A549 (cell line): ENCODE measurements at regions not wholly inside any gene's neighbourhood (a gene's known extent, or its start where the extent isn't known, plus 50 kb on each side); places are given as distances from the start of the nearest gene placed in this dataset.

Experiments used
- ATAC-seq, 2 experiments: fragments of 200-7000 bp in 1 of 2; fragments of >200 bp in 1 of 2; cut with Nextera tagmentation in 1 of 2; cut with Tn5 transposase in 1 of 2; 3 replicates each; pipeline versions ENCODE4 v1.8.0 to v1.9.1; 2018 to 2020; ENCODE audit warnings: mild to moderate bottlenecking in 1 of 2, moderate library complexity in 1 of 2
- CTCF ChIA-PET: fragments of 300-600 bp; sonication (Branson Sonifier 250); formaldehyde crosslinking; extraction: SDS; loops from one replicate; lab custom pipeline; 2021; ENCODE audit warnings: antibody characterized with exemption, inconsistent platforms; lab: Yijun Ruan, JAX
- POLR2A ChIA-PET: fragments of 350-600 bp; formaldehyde crosslinking; extraction: SDS; loops from one replicate; lab custom pipeline; 2021; ENCODE audit warnings: antibody characterized with exemption, inconsistent platforms; lab: Yijun Ruan, JAX
- DNase-seq, 2 experiments: peaks; one replicate each; pipeline versions ENCODE4 v3.0.0 to v3.0.0-alpha.2; 2011 to 2016; ENCODE audit warnings: low read depth in 1 of 2, low spot score in 1 of 2
- FAIRE-seq: peaks from 2 replicates; lab custom pipeline; 2011; peaks lifted over from hg19 to GRCh38; lab: Jason Lieb, UNC
- H3K27ac ChIP-seq, 2 experiments: fragments of >200 bp; sonication (Bioruptor Twin); formaldehyde crosslinking; 3 replicates each; pipeline ENCODE4 v1.5.1; 2016 to 2017
- H3K4me1 ChIP-seq: fragments of >200 bp; sonication (Bioruptor Twin); formaldehyde crosslinking; 3 replicates; pipeline ENCODE4 v1.6.1; 2016
- H3K4me2 ChIP-seq: fragments of >200 bp; sonication (Bioruptor Twin); formaldehyde crosslinking; 3 replicates; pipeline ENCODE4 v1.6.1; 2016
- H3K4me3 ChIP-seq: fragments of >200 bp; sonication (Bioruptor Twin); formaldehyde crosslinking; 3 replicates; pipeline ENCODE4 v1.5.1; 2016
- H3K9me3 ChIP-seq: fragments of >200 bp; sonication (Bioruptor Twin); formaldehyde crosslinking; 3 replicates; pipeline ENCODE4 v1.6.1; 2016
- CEBPB ChIP-seq, 2 experiments: fragments of >200 bp in 1 of 2; sonication (Bioruptor Twin) in 1 of 2; formaldehyde crosslinking in 1 of 2; IDR thresholded peaks; 2 replicates each; pipeline ENCODE4 v1.6.1; 2012 to 2016
- EHF ChIP-seq: fragments of 250-450 bp; sonication (Bioruptor Pico); IDR thresholded peaks from 2 replicates; pipeline ENCODE4 v1.5.0; 2020; ENCODE audit warnings: mild to moderate bottlenecking
- EP300 ChIP-seq, 2 experiments: fragments of >200 bp; sonication (Bioruptor Twin); formaldehyde crosslinking; IDR thresholded peaks; 2 replicates in 1 of 2; 3 replicates in 1 of 2; pipeline ENCODE4 v1.6.1; 2016 to 2017
- ESRRA ChIP-seq: fragments of 150-350 bp; IDR thresholded peaks from 2 replicates; pipeline ENCODE4 v1.6.1; 2014; ENCODE audit warnings: mild to moderate bottlenecking, low read length, borderline replicate concordance
- FOSB ChIP-seq: fragments of 250-450 bp; sonication (Bioruptor Pico); IDR thresholded peaks from 2 replicates; pipeline ENCODE4 v1.5.0; 2020; ENCODE audit warnings: mild to moderate bottlenecking, moderate library complexity
- FOSL2 ChIP-seq, 2 experiments: fragments of 450-650 bp in 1 of 2; fragments of >200 bp in 1 of 2; sonication (Bioruptor Twin) in 1 of 2; formaldehyde crosslinking; IDR thresholded peaks; 2 replicates each; pipeline versions ENCODE4 v1.5.0 to v1.6.1; 2016 to 2020; ENCODE audit warnings: mild to moderate bottlenecking in 1 of 2, moderate library complexity in 1 of 2
- GATA3 ChIP-seq: IDR thresholded peaks from 2 replicates; pipeline ENCODE4 v1.6.1; 2012; ENCODE audit warnings: borderline replicate concordance
- HDAC2 ChIP-seq: fragments of 200-600 bp; sonication (generic); IDR thresholded peaks from 2 replicates; pipeline ENCODE4 v1.6.1; 2016
- HEYL ChIP-seq: fragments of 250-450 bp; sonication (Bioruptor Pico); IDR thresholded peaks from 2 replicates; pipeline ENCODE4 v1.8.0; 2021; ENCODE audit warnings: mild to moderate bottlenecking, moderate library complexity
- HOXA7 ChIP-seq: fragments of 250-450 bp; sonication (Bioruptor Pico); IDR thresholded peaks from 2 replicates; pipeline ENCODE4 v1.5.0; 2020; ENCODE audit warnings: mild to moderate bottlenecking, moderate library complexity
- JUNB ChIP-seq: fragments of >200 bp; sonication (Bioruptor Twin); formaldehyde crosslinking; IDR thresholded peaks from 2 replicates; pipeline ENCODE4 v1.6.1; 2016
- KDM1A ChIP-seq: fragments of 200-600 bp; sonication (generic); IDR thresholded peaks from 2 replicates; pipeline ENCODE4 v1.6.1; 2016; ENCODE audit warnings: low read depth, mild to moderate bottlenecking
- MAFK ChIP-seq: fragments of 450-650 bp; IDR thresholded peaks from 2 replicates; pipeline ENCODE4 v1.6.1; 2014; ENCODE audit not compliant: partially characterized antibody
- NR3C1 ChIP-seq: fragments of >200 bp; sonication (Bioruptor Twin); formaldehyde crosslinking; IDR thresholded peaks from 3 replicates; pipeline ENCODE4 v1.6.1; 2017
- POLR2A ChIP-seq: IDR thresholded peaks from 2 replicates; pipeline ENCODE4 v1.6.1; 2012; ENCODE audit warnings: mild to moderate bottlenecking, low read length
- POLR2AphosphoS2 ChIP-seq: conservative IDR thresholded peaks from 2 replicates; pipeline ENCODE4 v1.6.1; 2012; ENCODE audit warnings: low read length, improper control_type of control experiment, inconsistent platforms
- RCOR1 ChIP-seq: fragments of 150-350 bp; IDR thresholded peaks from 2 replicates; pipeline ENCODE4 v1.6.1; 2014; ENCODE audit warnings: antibody characterized with exemption, low read length, low read depth
- RFX5 ChIP-seq: fragments of 450-650 bp; IDR thresholded peaks from 2 replicates; pipeline ENCODE4 v1.7.1; 2014; ENCODE audit warnings: antibody characterized with exemption, mild to moderate bottlenecking, moderate library complexity
- SMC3 ChIP-seq: fragments of >200 bp; sonication (Bioruptor Twin); formaldehyde crosslinking; IDR thresholded peaks from 3 replicates; pipeline ENCODE4 v1.6.1; 2018; ENCODE audit warnings: inconsistent platforms
- TFCP2L1 ChIP-seq: fragments of 250-450 bp; sonication (Bioruptor Pico); IDR thresholded peaks from 2 replicates; pipeline ENCODE4 v1.5.0; 2021; ENCODE audit warnings: mild to moderate bottlenecking
- ZFP36 ChIP-seq: fragments of 450-650 bp; IDR thresholded peaks from 2 replicates; pipeline ENCODE4 v1.6.1; 2014; ENCODE audit warnings: borderline replicate concordance; ENCODE audit not compliant: partially characterized antibody
- WGBS: methylation state at CpG from one replicate; pipeline ENCODE4 v1.1.6; 2017; ENCODE audit errors: missing lambda C conversion rate; 5-methylcytosine and 5-hydroxymethylcytosine counted together
- TF ChIP-seq, protein P1 (sequence below): fragments of 450-650 bp; IDR thresholded peaks from 2 replicates; pipeline ENCODE4 v1.6.1; 2014; ENCODE audit warnings: antibody characterized with exemption
- TF ChIP-seq, protein P2 (sequence below): IDR thresholded peaks from 2 replicates; pipeline ENCODE4 v1.6.1; 2012; ENCODE audit warnings: low read depth, borderline replicate concordance
- TF ChIP-seq, protein P3 (sequence below): fragments of 250-450 bp; sonication (Bioruptor Pico); IDR thresholded peaks from 2 replicates; pipeline ENCODE4 v1.5.0; 2020; ENCODE audit warnings: low read depth, mild to moderate bottlenecking, moderate library complexity
- TF ChIP-seq, protein P4 (sequence below): fragments of >200 bp; sonication (Bioruptor Twin); formaldehyde crosslinking; IDR thresholded peaks from 3 replicates; pipeline ENCODE4 v1.6.1; 2016
- TF ChIP-seq, protein P5 (sequence below): IDR thresholded peaks from 2 replicates; pipeline ENCODE4 v1.6.1; 2012
- TF ChIP-seq, protein P6 (sequence below): fragments of >200 bp; sonication (Bioruptor Twin); formaldehyde crosslinking; IDR thresholded peaks from 2 replicates; pipeline ENCODE4 v1.6.1; 2016
- TF ChIP-seq, protein P7 (sequence below): fragments of 250-450 bp; sonication (Bioruptor Pico); IDR thresholded peaks from 2 replicates; pipeline ENCODE4 v1.5.0; 2021; ENCODE audit warnings: mild to moderate bottlenecking, moderate library complexity, borderline replicate concordance
- TF ChIP-seq, protein P8 (sequence below): fragments of 150-350 bp; IDR thresholded peaks from 2 replicates; pipeline ENCODE4 v1.6.1; 2014; ENCODE audit warnings: low read depth, mild to moderate bottlenecking, low read length

DNA sequence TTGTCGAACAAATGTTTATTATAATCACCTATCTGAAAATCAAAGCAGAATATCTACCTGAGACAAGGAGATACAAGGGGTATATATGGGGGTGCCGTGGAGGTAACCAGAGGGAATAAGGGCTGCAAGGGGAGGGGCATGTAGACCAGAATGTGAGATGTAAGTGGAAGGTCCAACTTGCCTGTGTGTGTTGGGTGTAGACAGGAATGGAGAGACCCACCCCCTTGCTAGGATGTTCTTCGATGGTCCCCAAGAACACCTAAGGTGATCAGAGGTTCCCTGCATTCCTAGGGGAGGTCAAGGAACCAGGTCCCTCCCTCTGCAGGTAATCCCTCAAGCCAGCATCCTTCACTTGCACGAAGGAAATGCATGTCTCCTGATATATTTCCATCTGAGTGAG is 167.9 kb downstream of the DICER1 start:
- H3K4me1 ChIP-seq, result no peaks in the 10 kb centered on the region
- FAIRE-seq, result no peak
- no peak overlapping the region for H3K4me3 ChIP-seq
- H3K27ac ChIP-seq, result no peak overlapping the region
- DNase-seq, result no peak
- TF ChIP-seq FOSB (CRISPR knock-in tag) (no peak), NR3C1 (no peak), RCOR1 (no peak), HOXA7 (CRISPR knock-in tag) (no peak), POLR2AphosphoS2 (no peak), EP300 (IDR thresholded peaks at IDR 0.05) (no peak), FOSL2 (IDR thresholded peaks at IDR 0.05) (no peak), FOSL2 (CRISPR knock-in tag; IDR thresholded peaks at IDR 0.05) (no peak), CEBPB (IDR thresholded peaks at IDR 0.05) (no peak), KDM1A (no peak), RFX5 (no peak), HEYL (no peak), ZFP36 (no peak), POLR2A (no peak)
- TF ChIP-seq, protein P1, sequence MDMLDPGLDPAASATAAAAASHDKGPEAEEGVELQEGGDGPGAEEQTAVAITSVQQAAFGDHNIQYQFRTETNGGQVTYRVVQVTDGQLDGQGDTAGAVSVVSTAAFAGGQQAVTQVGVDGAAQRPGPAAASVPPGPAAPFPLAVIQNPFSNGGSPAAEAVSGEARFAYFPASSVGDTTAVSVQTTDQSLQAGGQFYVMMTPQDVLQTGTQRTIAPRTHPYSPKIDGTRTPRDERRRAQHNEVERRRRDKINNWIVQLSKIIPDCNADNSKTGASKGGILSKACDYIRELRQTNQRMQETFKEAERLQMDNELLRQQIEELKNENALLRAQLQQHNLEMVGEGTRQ, result no peak
- TF ChIP-seq, protein P2, sequence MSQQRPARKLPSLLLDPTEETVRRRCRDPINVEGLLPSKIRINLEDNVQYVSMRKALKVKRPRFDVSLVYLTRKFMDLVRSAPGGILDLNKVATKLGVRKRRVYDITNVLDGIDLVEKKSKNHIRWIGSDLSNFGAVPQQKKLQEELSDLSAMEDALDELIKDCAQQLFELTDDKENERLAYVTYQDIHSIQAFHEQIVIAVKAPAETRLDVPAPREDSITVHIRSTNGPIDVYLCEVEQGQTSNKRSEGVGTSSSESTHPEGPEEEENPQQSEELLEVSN, result no peak
- TF ChIP-seq, protein P3, sequence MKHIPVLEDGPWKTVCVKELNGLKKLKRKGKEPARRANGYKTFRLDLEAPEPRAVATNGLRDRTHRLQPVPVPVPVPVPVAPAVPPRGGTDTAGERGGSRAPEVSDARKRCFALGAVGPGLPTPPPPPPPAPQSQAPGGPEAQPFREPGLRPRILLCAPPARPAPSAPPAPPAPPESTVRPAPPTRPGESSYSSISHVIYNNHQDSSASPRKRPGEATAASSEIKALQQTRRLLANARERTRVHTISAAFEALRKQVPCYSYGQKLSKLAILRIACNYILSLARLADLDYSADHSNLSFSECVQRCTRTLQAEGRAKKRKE (CRISPR knock-in tag), result no peak
- WGBS, result 16% methylated on average over 4 of the region's 4 CpGs
- ChIA-PET CTCF (interaction anchor here (2.0 kb wide), 1 partner anchor 24 kb away, joined by 4 read pairs; no protein-coding TSS in a partner anchor), POLR2A (no interaction called here)
- H3K9me3 ChIP-seq, result peaks cover 8% of the 10 kb centered on the region; the same call in 2 of the 3 replicates
- no peak overlapping the region for H3K4me2 ChIP-seq
- no peak for ATAC-seq

DNA sequence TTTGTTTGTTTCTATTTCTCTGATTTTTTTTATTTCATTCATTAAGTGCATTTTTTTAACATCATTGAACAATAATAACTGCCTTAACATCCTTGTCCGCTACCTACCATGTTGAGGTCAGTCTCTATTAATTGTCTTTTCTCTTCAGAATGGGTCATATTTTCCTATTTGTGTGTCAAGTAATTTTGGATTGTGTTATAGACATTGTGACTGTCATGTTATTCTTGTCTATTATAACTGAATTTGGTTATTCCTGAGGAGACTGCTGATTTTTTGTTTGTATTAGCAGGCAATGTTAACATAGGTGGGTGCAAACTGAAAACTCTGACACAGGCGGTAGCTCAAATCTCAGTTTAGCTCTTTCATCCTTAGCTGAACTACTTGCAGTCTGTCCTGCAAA is 169.9 kb downstream of the DICER1 start:
- Histone ChIP-seq H3K4me3 (no peak overlapping the region), H3K27ac (no peak overlapping the region), H3K4me1 (no peaks in the 10 kb centered on the region), H3K9me3 (peaks cover 8% of the 10 kb centered on the region; the same call in 2 of the 3 replicates), H3K4me2 (no peak overlapping the region)
- POLR2A ChIA-PET, result no interaction called here
- ATAC-seq (no peak), FAIRE-seq (no peak), DNase-seq (no peak)
- TF ChIP-seq POLR2AphosphoS2, result no peak
- TF ChIP-seq, protein P4, sequence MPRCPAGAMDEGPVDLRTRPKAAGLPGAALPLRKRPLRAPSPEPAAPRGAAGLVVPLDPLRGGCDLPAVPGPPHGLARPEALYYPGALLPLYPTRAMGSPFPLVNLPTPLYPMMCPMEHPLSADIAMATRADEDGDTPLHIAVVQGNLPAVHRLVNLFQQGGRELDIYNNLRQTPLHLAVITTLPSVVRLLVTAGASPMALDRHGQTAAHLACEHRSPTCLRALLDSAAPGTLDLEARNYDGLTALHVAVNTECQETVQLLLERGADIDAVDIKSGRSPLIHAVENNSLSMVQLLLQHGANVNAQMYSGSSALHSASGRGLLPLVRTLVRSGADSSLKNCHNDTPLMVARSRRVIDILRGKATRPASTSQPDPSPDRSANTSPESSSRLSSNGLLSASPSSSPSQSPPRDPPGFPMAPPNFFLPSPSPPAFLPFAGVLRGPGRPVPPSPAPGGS, result no peak
- no peak for TF ChIP-seq GATA3
- TF ChIP-seq TFCP2L1, result no peak
- TF ChIP-seq POLR2A, result no peak
- TF ChIP-seq, protein P5, sequence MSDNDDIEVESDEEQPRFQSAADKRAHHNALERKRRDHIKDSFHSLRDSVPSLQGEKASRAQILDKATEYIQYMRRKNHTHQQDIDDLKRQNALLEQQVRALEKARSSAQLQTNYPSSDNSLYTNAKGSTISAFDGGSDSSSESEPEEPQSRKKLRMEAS, result no peak
- TF ChIP-seq MAFK, result no peak
- TF ChIP-seq KDM1A, result no peak
- TF ChIP-seq ESRRA, result no peak
- TF ChIP-seq SMC3, result no peak
- TF ChIP-seq CEBPB (IDR thresholded peaks at IDR 0.05), result no peak
- TF ChIP-seq, protein P6, sequence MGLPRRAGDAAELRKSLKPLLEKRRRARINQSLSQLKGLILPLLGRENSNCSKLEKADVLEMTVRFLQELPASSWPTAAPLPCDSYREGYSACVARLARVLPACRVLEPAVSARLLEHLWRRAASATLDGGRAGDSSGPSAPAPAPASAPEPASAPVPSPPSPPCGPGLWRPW, result no peak
- no peak for TF ChIP-seq EHF
- no peak for TF ChIP-seq RFX5
- TF ChIP-seq, protein P1, result no peak
- TF ChIP-seq, protein P7, sequence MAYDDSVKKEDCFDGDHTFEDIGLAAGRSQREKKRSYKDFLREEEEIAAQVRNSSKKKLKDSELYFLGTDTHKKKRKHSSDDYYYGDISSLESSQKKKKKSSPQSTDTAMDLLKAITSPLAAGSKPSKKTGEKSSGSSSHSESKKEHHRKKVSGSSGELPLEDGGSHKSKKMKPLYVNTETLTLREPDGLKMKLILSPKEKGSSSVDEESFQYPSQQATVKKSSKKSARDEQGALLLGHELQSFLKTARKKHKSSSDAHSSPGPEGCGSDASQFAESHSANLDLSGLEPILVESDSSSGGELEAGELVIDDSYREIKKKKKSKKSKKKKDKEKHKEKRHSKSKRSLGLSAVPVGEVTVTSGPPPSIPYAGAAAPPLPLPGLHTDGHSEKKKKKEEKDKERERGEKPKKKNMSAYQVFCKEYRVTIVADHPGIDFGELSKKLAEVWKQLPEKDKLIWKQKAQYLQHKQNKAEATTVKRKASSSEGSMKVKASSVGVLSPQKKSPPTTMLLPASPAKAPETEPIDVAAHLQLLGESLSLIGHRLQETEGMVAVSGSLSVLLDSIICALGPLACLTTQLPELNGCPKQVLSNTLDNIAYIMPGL (CRISPR knock-in tag), result no peak
- no peak for TF ChIP-seq JUNB
- TF ChIP-seq, protein P8, sequence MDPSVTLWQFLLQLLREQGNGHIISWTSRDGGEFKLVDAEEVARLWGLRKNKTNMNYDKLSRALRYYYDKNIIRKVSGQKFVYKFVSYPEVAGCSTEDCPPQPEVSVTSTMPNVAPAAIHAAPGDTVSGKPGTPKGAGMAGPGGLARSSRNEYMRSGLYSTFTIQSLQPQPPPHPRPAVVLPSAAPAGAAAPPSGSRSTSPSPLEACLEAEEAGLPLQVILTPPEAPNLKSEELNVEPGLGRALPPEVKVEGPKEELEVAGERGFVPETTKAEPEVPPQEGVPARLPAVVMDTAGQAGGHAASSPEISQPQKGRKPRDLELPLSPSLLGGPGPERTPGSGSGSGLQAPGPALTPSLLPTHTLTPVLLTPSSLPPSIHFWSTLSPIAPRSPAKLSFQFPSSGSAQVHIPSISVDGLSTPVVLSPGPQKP, result no peak
- TF ChIP-seq HDAC2, result no peak
- no peak for TF ChIP-seq NR3C1
- CTCF ChIA-PET, result no interaction called here
- WGBS, result 29% methylated on average over 2 of the region's 2 CpGs
